ENCODE measurements at regions not wholly inside any gene's neighbourhood (a gene's known extent, or its start where the extent isn't known, plus 50 kb on each side); places are given as distances from the start of the nearest gene placed in this dataset.

- Histone ChIP-seq H3K9ac (ENCODE audit: low read length) (no peak overlapping the region), H2BK5ac (ENCODE audit: low read depth, low read length, poor library complexity, severe bottlenecking) (no peak overlapping the region), H3K9me3 (ENCODE audit: control insufficient read depth, low read length) (peaks cover 19% of the 10 kb centered on the region), H2AFZ (ENCODE audit: low read depth, low read length) (no peak overlapping the region), H3K23ac (ENCODE audit: low read length in 2 of 2) (no peak overlapping the region), H3K79me1 (replicated peaks; ENCODE audit: low read length, poor library complexity, severe bottlenecking) (no peaks in the 10 kb centered on the region), H2BK120ac (ENCODE audit: low read depth, low read length) (no peak overlapping the region), H3K4me3 (ENCODE audit: insufficient read depth in 1 of 2, low read depth in 1 of 2, low read length in 2 of 2) (no peak overlapping the region), H3K14ac (ENCODE audit: low read length in 2 of 2) (no peak overlapping the region), H2AK5ac (ENCODE audit: low read length, severe bottlenecking) (no peak overlapping the region), H3K36me3 (ENCODE audit: control insufficient read depth in 1 of 2, insufficient read depth in 2 of 2, low read depth in 1 of 2, low read length in 2 of 2) (no peaks in the 10 kb centered on the region), H3K4me1 (ENCODE audit: control insufficient read depth, insufficient read depth, low read depth, low read length) (no peaks in the 10 kb centered on the region), H3K18ac (ENCODE audit: low read depth in 1 of 2, low read length in 2 of 2) (no peak overlapping the region), H2BK15ac (ENCODE audit: low read depth, poor library complexity, severe bottlenecking) (no peak overlapping the region), H3K27ac (ENCODE audit: low read length, poor library complexity, severe bottlenecking) (no peak overlapping the region), H3K4ac (ENCODE audit: low read depth in 1 of 2, low read length in 2 of 2) (no peak overlapping the region), H3K27me3 (ENCODE audit: control insufficient read depth in 1 of 2, insufficient read depth in 1 of 2, low read length in 2 of 2) (no peaks in the 10 kb centered on the region), H2BK12ac (ENCODE audit: low read length in 2 of 2) (no peak overlapping the region), H4K8ac (ENCODE audit: low read length) (no peak overlapping the region), H3K4me2 (ENCODE audit: low read length, poor library complexity, severe bottlenecking) (no peak overlapping the region), H4K91ac (ENCODE audit: low read length) (no peak overlapping the region)
- no peak for DNase-seq
- 58% methylated on average over 1 of the region's 1 CpG for whole genome bisulfite sequencing
Measured at GRCh38 chr19:20250121-20250520, 83.1 kb downstream of the ZNF486 start.

Small RNA genes lying in the stretch of these regions (small RNA-seq; reads per million reads assigned to genes)
- gene MIR1270 (ENCODE audit: low read depth) = 29.3 reads per million, percentile 89 among the genes with 10 or more reads in this experiment
